Upper lobe of left lung (tissue), 4 donors: ENCODE measurements at regions not wholly inside any gene's neighbourhood (a gene's known extent, or its start where the extent isn't known, plus 50 kb on each side); places are given as distances from the start of the nearest gene placed in this dataset.
"Not testable (repeated sequence)": the region's sequence is repeated elsewhere in the genome, so short reads cannot be mapped to it uniquely, and the experiment has no call there.

ENCODE experiments used
- CTCF ChIP-seq, 6 experiments: fragments of 450-650 bp in 4 of 6; fragments of 200-600 bp in 2 of 6; sonication (generic) in 2 of 6; IDR thresholded peaks; one replicate each; pipeline ENCODE4 v1.5.1; 2016 to 2019; ENCODE audit warnings: antibody characterized with exemption in 6 of 6
- POLR2A ChIP-seq, 4 donors: fragments of 450-650 bp; IDR thresholded peaks; one replicate each; pipeline ENCODE4 v1.5.1; 2016 to 2017; ENCODE audit warnings: antibody characterized with exemption in 4 of 4, mild to moderate bottlenecking in 2 of 4

- not testable (repeated sequence) for TF ChIP-seq POLR2A, CTCF (IDR thresholded peaks at IDR 0.05)
These were observed 296.7 kb downstream of the KLF13 start for GRCh38 chr15:31623297-31623696.
